ENCODE measurements at regions not wholly inside any gene's neighbourhood (a gene's known extent, or its start where the extent isn't known, plus 50 kb on each side); places are given as distances from the start of the nearest gene placed in this dataset.

GRCh38 chr12:97259098-97259497 is 203.5 kb upstream of the RMST start:
- no peak overlapping the region for H3K4me3 ChIP-seq (replicated peaks; ENCODE audit: low read depth, low read length)
- DNase-seq (ENCODE audit: low read depth) = no peak
- TF ChIP-seq CTCF (IDR thresholded peaks at IDR 0.05; ENCODE audit: low read length, missing control alignments) = no peak

- TF ChIP-seq CTCF (IDR thresholded peaks at IDR 0.05; ENCODE audit: low read length, missing control alignments) = no peak
- H3K4me3 ChIP-seq (replicated peaks; ENCODE audit: low read depth, low read length) = no peak overlapping the region
- DNase-seq (ENCODE audit: low read depth) = no peak
Observed at GRCh38 chr12:97260786-97261185, 201.8 kb upstream of the RMST start.

GRCh38 chr12:97267166-97267565 is 195.4 kb upstream of the RMST start:
- no peak overlapping the region for H3K4me3 ChIP-seq (replicated peaks; ENCODE audit: low read depth, low read length)
- no peak for TF ChIP-seq CTCF (IDR thresholded peaks at IDR 0.05; ENCODE audit: low read length, missing control alignments)
- DNase-seq (ENCODE audit: low read depth) = no peak

GRCh38 chr12:97267594-97268202 is 194.9 kb upstream of the RMST start:
- no peak for TF ChIP-seq CTCF (IDR thresholded peaks at IDR 0.05; ENCODE audit: low read length, missing control alignments)
- DNase-seq (ENCODE audit: low read depth) = no peak
- H3K4me3 ChIP-seq (replicated peaks; ENCODE audit: low read depth, low read length) = no peak overlapping the region

GRCh38 chr12:97272471-97272870 is 190.1 kb upstream of the RMST start:
- no peak for DNase-seq (ENCODE audit: low read depth)
- TF ChIP-seq CTCF (IDR thresholded peaks at IDR 0.05; ENCODE audit: low read length, missing control alignments) = no peak

GRCh38 chr12:97274386-97274785 is 188.2 kb upstream of the RMST start:
- no peak for TF ChIP-seq CTCF (IDR thresholded peaks at IDR 0.05; ENCODE audit: low read length, missing control alignments)
- DNase-seq (ENCODE audit: low read depth) = no peak
- H3K4me3 ChIP-seq (replicated peaks; ENCODE audit: low read depth, low read length) = no peak overlapping the region

More at GRCh38 chr12:97272471-97272870, 190.1 kb upstream of the RMST start:
- no peak overlapping the region for H3K4me3 ChIP-seq (replicated peaks; ENCODE audit: low read depth, low read length)

GRCh38 chr12:97275256-97275655 is 187.3 kb upstream of the RMST start:
- no peak for DNase-seq (ENCODE audit: low read depth)
- no peak overlapping the region for H3K4me3 ChIP-seq (replicated peaks; ENCODE audit: low read depth, low read length)
- TF ChIP-seq CTCF (IDR thresholded peaks at IDR 0.05; ENCODE audit: low read length, missing control alignments) = no peak

Measured in fibroblast of pulmonary artery (primary cell).